Esophagus squamous epithelium (tissue), 5 donors: ENCODE measurements at regions not wholly inside any gene's neighbourhood (a gene's known extent, or its start where the extent isn't known, plus 50 kb on each side); places are given as distances from the start of the nearest gene placed in this dataset.

ENCODE experiments used
- DNase-seq: peaks from one replicate; lab custom pipeline; 2025; lab: John Stamatoyannopoulos, UW
- H3K27ac ChIP-seq, 4 donors: fragments of 200-600 bp; sonication (generic); one replicate each; pipeline ENCODE4 v1.5.1; 2016 to 2019; ENCODE audit warnings: mild to moderate bottlenecking in 1 of 4
- H3K27me3 ChIP-seq, 4 donors: fragments of 200-600 bp; sonication (generic); 1 replicate in 3 of 4; 2 replicates in 1 of 4; pipeline versions ENCODE4 v1.5.1 to v1.6.0; 2017 to 2021; ENCODE audit warnings: antibody characterized with exemption in 1 of 4
- H3K36me3 ChIP-seq, 3 donors: fragments of 200-600 bp; sonication (generic); one replicate each; pipeline ENCODE4 v1.5.1; 2016 to 2019
- H3K4me1 ChIP-seq, 3 donors: fragments of 200-600 bp; sonication (generic); one replicate each; pipeline ENCODE4 v1.5.1; 2017 to 2019
- H3K4me3 ChIP-seq, 4 donors: fragments of 200-600 bp; sonication (generic); 1 replicate in 3 of 4; 2 replicates in 1 of 4; pipeline ENCODE4 v1.5.1; 2016 to 2019; ENCODE audit warnings: mild to moderate bottlenecking in 2 of 4, moderate library complexity in 1 of 4
- H3K9me3 ChIP-seq, 3 donors: fragments of 200-600 bp; sonication (generic); one replicate each; pipeline ENCODE4 v1.5.1; 2016 to 2019
- CTCF ChIP-seq, 6 experiments: fragments of 450-650 bp in 4 of 6; fragments of 200-600 bp in 2 of 6; sonication (generic) in 2 of 6; IDR thresholded peaks; one replicate each; pipeline ENCODE4 v1.5.1; 2016 to 2019; ENCODE audit warnings: antibody characterized with exemption in 6 of 6, mild to moderate bottlenecking in 4 of 6, moderate library complexity in 4 of 6
- POLR2A ChIP-seq, 4 donors: fragments of 450-650 bp; IDR thresholded peaks; one replicate each; pipeline ENCODE4 v1.6.1; 2017; ENCODE audit warnings: antibody characterized with exemption in 4 of 4, mild to moderate bottlenecking in 4 of 4, moderate library complexity in 3 of 4
- WGBS, 2 donors: methylation state at CpG; one replicate each; pipeline ENCODE4 v1.1.5; 2018; 5-methylcytosine and 5-hydroxymethylcytosine counted together
- intact Hi-C: fragments of 100-400 bp; cut with DNase I; formaldehyde crosslinking; loops from one replicate; pipeline ENCODE4 v1.15.0; 2022
- donor health status: DM: yes; HTN: yes; CAD: no.

DNA sequence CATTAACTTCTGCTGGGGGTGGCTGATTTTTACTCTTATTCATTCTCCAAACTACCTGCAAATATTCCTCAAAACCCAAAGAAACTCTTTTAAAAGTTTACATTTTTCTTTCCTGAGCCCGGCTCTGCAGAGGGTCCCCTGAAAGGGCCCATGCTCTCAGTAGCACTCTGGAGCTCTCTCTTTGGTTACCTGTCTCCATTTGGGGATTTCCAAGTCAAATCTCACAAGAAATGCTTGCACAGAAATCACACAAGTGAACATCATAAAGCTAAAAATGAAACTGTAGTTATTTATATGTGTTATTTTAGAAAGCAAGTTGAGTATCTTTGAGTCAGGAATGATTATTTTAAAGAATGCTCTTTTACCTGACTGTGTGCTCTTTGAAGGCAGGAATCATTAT, 174.5 kb upstream of the PLXNA2 start:
- no peaks in the 10 kb centered on the region for H3K36me3 ChIP-seq
- DNase-seq, result no peak
- H3K4me3 ChIP-seq, result no peak overlapping the region
- no peak overlapping the region for H3K27ac ChIP-seq
- no peak for TF ChIP-seq CTCF (IDR thresholded peaks at IDR 0.05)
- TF ChIP-seq POLR2A (IDR thresholded peaks at IDR 0.05), result no peak
- intact Hi-C loops, result no loop called here
- WGBS, 2 donors, result 60 to 100% methylated on average over 1 of the region's 1 CpG
- H3K9me3 ChIP-seq, result no peaks in the 10 kb centered on the region
- no peaks in the 10 kb centered on the region for H3K4me1 ChIP-seq
- no peaks in the 10 kb centered on the region for H3K27me3 ChIP-seq

GRCh38 chr1:208419746-208420420, 175.7 kb upstream of the PLXNA2 start:
- Histone ChIP-seq H3K9me3 (no peaks in the 10 kb centered on the region), H3K4me3 (no peak overlapping the region), H3K27ac (no peak overlapping the region), H3K27me3 (no peaks in the 10 kb centered on the region), H3K36me3 (no peaks in the 10 kb centered on the region), H3K4me1 (no peaks in the 10 kb centered on the region)
- intact Hi-C loops, result no loop called here
- DNase-seq, result no peak
- 56 to 57% methylated on average over 3 to 5 of the region's 5 CpGs for WGBS, 2 donors
- TF ChIP-seq POLR2A (IDR thresholded peaks at IDR 0.05) (no peak), CTCF (IDR thresholded peaks at IDR 0.05) (no peak)

GRCh38 chr1:208420696-208421095, 176.5 kb upstream of the PLXNA2 start:
- TF ChIP-seq CTCF (IDR thresholded peaks at IDR 0.05) (no peak), POLR2A (IDR thresholded peaks at IDR 0.05) (no peak)
- no peaks in the 10 kb centered on the region for H3K4me1 ChIP-seq
- H3K4me3 ChIP-seq, result no peak overlapping the region
- no peaks in the 10 kb centered on the region for H3K36me3 ChIP-seq
- 47 to 60% methylated on average over 1 of the region's 1 CpG for WGBS, 2 donors
- no peak for DNase-seq
- no peak overlapping the region for H3K27ac ChIP-seq
- no peaks in the 10 kb centered on the region for H3K9me3 ChIP-seq
- H3K27me3 ChIP-seq, result no peaks in the 10 kb centered on the region
- intact Hi-C loops, result no loop called here

- H3K4me3 ChIP-seq, result no peak overlapping the region
- no peaks in the 10 kb centered on the region for H3K9me3 ChIP-seq
- no peak for DNase-seq
- H3K36me3 ChIP-seq, result no peaks in the 10 kb centered on the region
- H3K27me3 ChIP-seq, result no peaks in the 10 kb centered on the region
- intact Hi-C loops, result no loop called here
- H3K4me1 ChIP-seq, result no peaks in the 10 kb centered on the region
- 66 to 77% methylated on average over 4 of the region's 4 CpGs for WGBS, 2 donors
- TF ChIP-seq CTCF (IDR thresholded peaks at IDR 0.05) (no peak), POLR2A (IDR thresholded peaks at IDR 0.05) (no peak)
- no peak overlapping the region for H3K27ac ChIP-seq
Measured at GRCh38 chr1:208421486-208421885, 177.3 kb upstream of the PLXNA2 start.

DNA sequence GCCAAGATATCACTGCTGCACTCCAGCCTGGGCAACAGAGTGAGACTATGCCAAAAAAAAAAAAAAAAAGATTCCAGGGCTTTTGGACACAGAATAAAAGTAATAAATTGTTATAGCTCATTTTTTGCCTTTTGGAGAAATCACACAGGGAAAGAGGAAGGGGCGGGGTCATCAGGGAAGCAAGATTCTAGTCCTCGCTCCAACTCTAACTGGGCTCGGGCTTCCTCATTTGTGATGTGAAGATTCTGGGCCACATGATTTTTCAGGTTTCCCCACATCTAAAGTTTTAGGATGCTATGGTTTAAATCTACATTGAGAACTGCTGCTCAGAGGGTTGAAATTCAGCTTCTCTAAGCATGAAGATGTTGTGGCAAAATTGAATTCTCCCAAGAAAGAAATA, 179.3 kb upstream of the PLXNA2 start:
- Histone ChIP-seq H3K4me1 (no peaks in the 10 kb centered on the region), H3K36me3 (no peaks in the 10 kb centered on the region), H3K9me3 (no peaks in the 10 kb centered on the region), H3K4me3 (no peak overlapping the region), H3K27me3 (no peaks in the 10 kb centered on the region), H3K27ac (no peak overlapping the region)
- intact Hi-C loops, result no loop called here
- no peak for DNase-seq
- 66 to 82% methylated on average over 3 of the region's 3 CpGs for WGBS, 2 donors
- TF ChIP-seq CTCF (IDR thresholded peaks at IDR 0.05) (no peak), POLR2A (IDR thresholded peaks at IDR 0.05) (no peak)
